Tibial artery (tissue), 4 donors: ENCODE measurements at regions not wholly inside any gene's neighbourhood (a gene's known extent, or its start where the extent isn't known, plus 50 kb on each side); places are given as distances from the start of the nearest gene placed in this dataset.

Experiments
- DNase-seq, 2 donors: peaks; one replicate each; pipeline ENCODE4 v3.0.0-alpha.2; 2019
- H3K27ac ChIP-seq, 2 donors: fragments of 200-600 bp; sonication (generic) in 1 of 2; 1 replicate in 1 of 2; 2 replicates in 1 of 2; pipeline ENCODE4 v1.5.1; 2018 to 2019; ENCODE audit warnings: mild to moderate bottlenecking in 1 of 2
- H3K27me3 ChIP-seq, 2 donors: fragments of 200-600 bp; sonication (generic) in 1 of 2; one replicate each; pipeline versions ENCODE4 v1.5.1 to v1.6.0; 2016 to 2019
- H3K36me3 ChIP-seq, 3 donors: fragments of 200-600 bp; sonication (generic) in 2 of 3; one replicate each; pipeline ENCODE4 v1.5.1; 2016 to 2019; ENCODE audit warnings: mild to moderate bottlenecking in 2 of 3
- H3K4me1 ChIP-seq, 4 donors: fragments of 200-600 bp; sonication (generic) in 2 of 4; 1 replicate in 3 of 4; 2 replicates in 1 of 4; pipeline ENCODE4 v1.5.1; 2016 to 2019
- H3K4me3 ChIP-seq, 2 donors: fragments of 200-600 bp; sonication (generic) in 1 of 2; 1 replicate in 1 of 2; 2 replicates in 1 of 2; pipeline ENCODE4 v1.5.1; 2018 to 2019; ENCODE audit warnings: mild to moderate bottlenecking in 2 of 2
- H3K9me3 ChIP-seq, 3 donors: fragments of 200-600 bp; sonication (generic) in 1 of 3; one replicate each; pipeline ENCODE4 v1.5.1; 2016 to 2019
- CTCF ChIP-seq, 2 experiments: fragments of 200-600 bp in 1 of 2; fragments of 450-650 bp in 1 of 2; IDR thresholded peaks; one replicate each; pipeline ENCODE4 v1.5.1; 2017 to 2019; ENCODE audit warnings: antibody characterized with exemption in 2 of 2, mild to moderate bottlenecking in 1 of 2, moderate library complexity in 1 of 2
- intact Hi-C: fragments of 100-400 bp; cut with DNase I; formaldehyde crosslinking; loops from one replicate; pipeline ENCODE4 v1.15.0; 2023; ENCODE audit warnings: low total_unique reads

GRCh38 chr5:9692576-9692975, 62.4 kb upstream of the TAS2R1 start:
- H3K36me3 ChIP-seq: no peaks in the 10 kb centered on the region
- intact Hi-C loops: no loop called here
- no peaks in the 10 kb centered on the region for H3K9me3 ChIP-seq
- H3K27me3 ChIP-seq: no peaks in the 10 kb centered on the region
- H3K27ac ChIP-seq: no peak overlapping the region
- no peak overlapping the region for H3K4me3 ChIP-seq
- H3K4me1 ChIP-seq: no peaks in the 10 kb centered on the region
- TF ChIP-seq CTCF (IDR thresholded peaks at IDR 0.05): no peak
- DNase-seq: no peak

GRCh38 chr5:9691261-9691660, 61.1 kb upstream of the TAS2R1 start:
- H3K27me3 ChIP-seq: no peaks in the 10 kb centered on the region
- no peak for TF ChIP-seq CTCF (IDR thresholded peaks at IDR 0.05)
- H3K4me1 ChIP-seq: no peaks in the 10 kb centered on the region
- intact Hi-C loops: no loop called here
- no peak overlapping the region for H3K27ac ChIP-seq
- H3K4me3 ChIP-seq: no peak overlapping the region
- no peaks in the 10 kb centered on the region for H3K36me3 ChIP-seq
- DNase-seq: no peak
- H3K9me3 ChIP-seq: no peaks in the 10 kb centered on the region

DNA sequence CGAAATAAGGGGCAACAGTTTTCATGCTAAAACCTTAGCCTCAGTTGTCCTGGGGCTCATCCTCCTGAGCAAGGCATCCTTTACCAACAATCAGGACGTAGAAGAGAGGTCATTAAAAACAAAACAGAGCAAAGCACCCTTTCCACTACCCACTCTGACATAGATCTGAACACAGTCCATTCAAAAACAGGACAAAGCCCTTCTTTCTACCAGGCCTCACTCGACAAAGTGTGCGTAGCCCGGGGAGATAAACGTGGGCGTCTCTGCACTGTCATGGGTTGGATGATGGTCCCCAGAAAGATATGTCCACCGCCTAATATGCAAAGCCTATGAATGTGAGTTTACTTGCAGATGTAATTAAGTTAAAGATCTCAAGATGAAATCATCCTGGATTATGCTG, 60.6 kb upstream of the TAS2R1 start:
- Histone ChIP-seq H3K27me3 (no peaks in the 10 kb centered on the region), H3K4me1 (no peaks in the 10 kb centered on the region), H3K9me3 (no peaks in the 10 kb centered on the region), H3K27ac (no peak overlapping the region), H3K4me3 (no peak overlapping the region), H3K36me3 (no peaks in the 10 kb centered on the region)
- intact Hi-C loops: no loop called here
- DNase-seq: no peak
- no peak for TF ChIP-seq CTCF (IDR thresholded peaks at IDR 0.05)

DNA sequence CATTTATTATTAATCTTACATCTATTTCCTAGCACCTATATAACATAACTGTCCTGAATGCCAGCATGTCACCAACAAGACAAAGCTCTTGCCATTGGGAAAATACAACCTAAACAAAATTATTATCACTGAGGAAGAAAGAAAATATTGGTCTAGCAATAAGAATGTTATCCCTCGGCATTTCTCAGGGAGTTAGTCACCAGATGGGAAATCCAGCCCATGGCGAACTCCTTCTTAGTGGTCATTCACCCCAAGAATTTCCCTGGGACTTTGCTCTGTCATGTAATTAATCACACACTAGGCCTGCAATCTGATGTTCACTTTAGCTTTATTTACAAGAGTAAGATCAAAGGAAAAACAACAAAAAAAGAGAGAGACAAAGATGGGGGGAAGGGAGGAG, 56.1 kb upstream of the TAS2R1 start:
- TF ChIP-seq CTCF (IDR thresholded peaks at IDR 0.05): no peak
- no peak for DNase-seq
- Histone ChIP-seq H3K27me3 (no peaks in the 10 kb centered on the region), H3K4me3 (no peak overlapping the region), H3K9me3 (no peaks in the 10 kb centered on the region), H3K36me3 (no peaks in the 10 kb centered on the region), H3K4me1 (no peaks in the 10 kb centered on the region), H3K27ac (no peak overlapping the region)
- intact Hi-C loops: no loop called here

- H3K9me3 ChIP-seq: no peaks in the 10 kb centered on the region
- H3K36me3 ChIP-seq: no peaks in the 10 kb centered on the region
- no peaks in the 10 kb centered on the region for H3K27me3 ChIP-seq
- intact Hi-C loops: no loop called here
- no peaks in the 10 kb centered on the region for H3K4me1 ChIP-seq
- no peak overlapping the region for H3K27ac ChIP-seq
- no peak for DNase-seq
- TF ChIP-seq CTCF (IDR thresholded peaks at IDR 0.05): no peak
- no peak overlapping the region for H3K4me3 ChIP-seq
Observed at GRCh38 chr5:9681706-9682105, 51.6 kb upstream of the TAS2R1 start.
